Endothelial cell of umbilical vein (primary cell): ENCODE measurements at regions not wholly inside any gene's neighbourhood (a gene's known extent, or its start where the extent isn't known, plus 50 kb on each side); places are given as distances from the start of the nearest gene placed in this dataset.
A peak's percentile ranks its signal among the peaks of the same experiment; 100 is the strongest.

Experiments used
- BruUV-seq: library from RNA; stranded (reverse); fragments of 400-500 nt; replicated peaks from 2 replicates; lab custom pipeline; 2021; lab: Mats Ljungman, UMichigan
- CTCF ChIA-PET: fragments of 300-600, 350-600 bp; sonication (Branson Sonifier 250); formaldehyde crosslinking; loops from one replicate; lab custom pipeline; 2021; ENCODE audit warnings: antibody characterized with exemption, inconsistent platforms; lab: Charles Lee
- POLR2A ChIA-PET: fragments of 300-600, 350-600 bp; sonication (Branson Sonifier 250); formaldehyde crosslinking; loops from one replicate; lab custom pipeline; 2021; ENCODE audit warnings: antibody characterized with exemption, inconsistent platforms; lab: Charles Lee
- DNase-seq: peaks from one replicate; pipeline ENCODE4 v3.0.0-alpha.2; 2011; ENCODE audit warnings: low read depth, low spot score
- FAIRE-seq: peaks from 2 replicates; lab custom pipeline; 2011; peaks lifted over from hg19 to GRCh38; lab: Jason Lieb, UNC
- H2AFZ ChIP-seq: 2 replicates; pipeline ENCODE4 v1.6.0; 2012; ENCODE audit warnings: low read depth, low read length, control low read depth, inconsistent platforms
- H3K27ac ChIP-seq: 2 replicates; pipeline ENCODE4 v1.5.1; 2011; ENCODE audit warnings: low read depth, mild to moderate bottlenecking, control low read depth, low read length, moderate library complexity; ENCODE audit not compliant: insufficient read depth
- H3K27me3 ChIP-seq, 2 experiments: 2 replicates each; pipeline versions ENCODE4 v1.6.0 to v1.6.1; 2011; ENCODE audit warnings: low read length in 2 of 2, mixed read lengths in 1 of 2; ENCODE audit not compliant: control insufficient read depth in 2 of 2, insufficient read depth in 2 of 2
- H3K36me3 ChIP-seq, 2 experiments: 2 replicates in 1 of 2; 3 replicates in 1 of 2; pipeline ENCODE4 v1.5.1; 2011; ENCODE audit warnings: low read length in 2 of 2, mild to moderate bottlenecking in 1 of 2, moderate library complexity in 1 of 2; ENCODE audit not compliant: control insufficient read depth in 2 of 2, insufficient read depth in 2 of 2; ENCODE audit errors: extremely low read depth in 1 of 2
- H3K4me1 ChIP-seq: 3 replicates; pipeline ENCODE4 v1.5.1; 2011; ENCODE audit warnings: mild to moderate bottlenecking, low read length; ENCODE audit not compliant: control insufficient read depth, insufficient read depth; ENCODE audit errors: extremely low read depth
- H3K4me2 ChIP-seq: 2 replicates; pipeline ENCODE4 v1.6.1; 2011; ENCODE audit warnings: low read length, control low read depth, mixed read lengths; ENCODE audit not compliant: insufficient read depth
- H3K4me3 ChIP-seq, 3 experiments: fragments of 200-600 bp in 1 of 3; sonication (generic), shearing (Covaris generic) in 1 of 3; replicated peaks in 1 of 3; 2 replicates each; pipeline ENCODE4 v1.5.1; 2011 to 2016; ENCODE audit warnings: control low read depth in 3 of 3, low read length in 3 of 3, mild to moderate bottlenecking in 2 of 3, inconsistent platforms in 1 of 3, low read depth in 1 of 3, moderate library complexity in 1 of 3; ENCODE audit not compliant: insufficient read depth in 1 of 3
- H3K79me2 ChIP-seq: 2 replicates; pipeline ENCODE4 v1.6.0; 2012; ENCODE audit warnings: low read length, inconsistent platforms; ENCODE audit not compliant: control insufficient read depth, insufficient read depth
- H3K9ac ChIP-seq: replicated peaks from 2 replicates; pipeline ENCODE3; 2011; ENCODE audit warnings: low read length, control low read depth; ENCODE audit not compliant: insufficient read depth; ENCODE audit errors: extremely low read depth
- H3K9me1 ChIP-seq: replicated peaks from 3 replicates; pipeline ENCODE4 v1.6.0; 2011; ENCODE audit warnings: mild to moderate bottlenecking, low read length; ENCODE audit not compliant: control insufficient read depth, insufficient read depth; ENCODE audit errors: extremely low read depth
- H3K9me3 ChIP-seq: replicated peaks from 2 replicates; pipeline ENCODE4 v1.5.1; 2012; ENCODE audit warnings: low read length, inconsistent platforms; ENCODE audit not compliant: control insufficient read depth, insufficient read depth
- H4K20me1 ChIP-seq: replicated peaks from 2 replicates; pipeline ENCODE3; 2011; ENCODE audit warnings: mild to moderate bottlenecking, low read length; ENCODE audit not compliant: control insufficient read depth, insufficient read depth; ENCODE audit errors: extremely low read depth
- EZH2 ChIP-seq: IDR thresholded peaks from 2 replicates; pipeline ENCODE4 v1.6.1; 2012; ENCODE audit warnings: borderline replicate concordance, low read depth, mild to moderate bottlenecking, moderate library complexity, low read length, inconsistent platforms; ENCODE audit not compliant: severe bottlenecking
- FOS ChIP-seq: IDR thresholded peaks from 2 replicates; pipeline ENCODE4 v1.6.1; 2011; ENCODE audit warnings: mild to moderate bottlenecking, low read length, moderate library complexity, borderline replicate concordance; ENCODE audit not compliant: insufficient read depth
- GATA2 ChIP-seq: IDR thresholded peaks from 2 replicates; pipeline ENCODE4 v1.7.0; 2011; ENCODE audit warnings: low read depth, mild to moderate bottlenecking, moderate library complexity, mixed read lengths, low read length; ENCODE audit not compliant: insufficient read length, insufficient read depth
- JUN ChIP-seq: IDR thresholded peaks from 2 replicates; pipeline ENCODE4 v1.6.1; 2011; ENCODE audit warnings: borderline replicate concordance, low read depth; ENCODE audit not compliant: insufficient read length, insufficient read depth
- MAX ChIP-seq: IDR thresholded peaks from 2 replicates; pipeline ENCODE4 v1.6.1; 2011; ENCODE audit not compliant: insufficient read depth, insufficient read length
- MYC ChIP-seq: IDR thresholded peaks from one replicate; pipeline ENCODE4 v1.6.1; 2011; ENCODE audit warnings: mild to moderate bottlenecking, low read depth, low read length
- POLR2A ChIP-seq: IDR thresholded peaks from 2 replicates; pipeline ENCODE4 v1.6.1; 2012; ENCODE audit warnings: low read depth, mild to moderate bottlenecking, control low read depth, low read length
- POLR2AphosphoS5 ChIP-seq: IDR thresholded peaks from 2 replicates; pipeline ENCODE4 v1.6.1; 2012; ENCODE audit warnings: low read depth, mild to moderate bottlenecking, control low read depth, low read length, moderate library complexity; ENCODE audit not compliant: insufficient read depth
- dilution Hi-C: fragments of 300-500 bp; cut with MboI; formaldehyde crosslinking; loops from one replicate; pipeline ENCODE4 v1.15.0; 2019; ENCODE audit warnings: low sequenced_read_pairs; ENCODE audit not compliant: extremely low pct_ligation_motif_present
- intact Hi-C: fragments of 100-400 bp; cut with micrococcal nuclease; formaldehyde crosslinking; loops from one replicate; pipeline ENCODE4 v1.10.0; 2022
- TF ChIP-seq, protein P1 (sequence below), 2 donors: IDR thresholded peaks; 1 replicate in 1 of 2; 2 replicates in 1 of 2; pipeline ENCODE4 v1.5.1; 2011; ENCODE audit warnings: low read length in 2 of 2, mild to moderate bottlenecking in 2 of 2, moderate library complexity in 2 of 2, control low read depth in 1 of 2, inconsistent platforms in 1 of 2, low read depth in 1 of 2; ENCODE audit not compliant: insufficient read depth in 1 of 2; ENCODE audit errors: extremely low read depth in 1 of 2

DNA sequence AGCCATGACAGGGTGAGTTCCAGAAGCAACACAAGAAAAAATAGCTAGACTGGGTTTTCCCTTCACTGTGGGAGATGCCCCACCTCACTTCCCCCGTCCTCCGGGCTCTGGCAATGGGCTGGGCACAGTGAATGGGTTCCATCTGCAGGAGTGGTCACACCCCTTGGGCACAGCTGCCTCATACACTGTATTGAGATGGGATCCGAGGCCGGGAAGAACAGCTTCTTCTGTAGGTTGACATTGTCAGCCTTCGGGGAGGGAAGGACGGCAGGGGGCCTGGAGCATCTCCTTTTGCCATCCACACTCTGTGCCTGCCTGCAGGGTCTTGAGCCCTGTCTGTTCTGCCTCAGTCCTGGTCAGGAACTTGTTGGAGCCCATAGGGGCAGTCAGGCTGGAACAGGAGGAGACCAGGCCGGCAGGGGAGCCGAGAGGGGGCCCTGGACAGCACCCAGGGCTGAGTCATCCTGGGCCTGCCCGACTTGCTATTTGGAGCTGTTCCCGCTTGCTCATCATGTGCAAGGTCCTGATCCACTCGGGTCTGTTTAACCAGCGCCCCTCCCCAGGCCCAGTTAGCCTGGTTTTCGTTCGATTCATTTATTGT, 286.7 kb downstream of the SEC14L1 start:
- no peak overlapping the region for H3K27ac ChIP-seq
- intact Hi-C loops: no loop called here

DNA sequence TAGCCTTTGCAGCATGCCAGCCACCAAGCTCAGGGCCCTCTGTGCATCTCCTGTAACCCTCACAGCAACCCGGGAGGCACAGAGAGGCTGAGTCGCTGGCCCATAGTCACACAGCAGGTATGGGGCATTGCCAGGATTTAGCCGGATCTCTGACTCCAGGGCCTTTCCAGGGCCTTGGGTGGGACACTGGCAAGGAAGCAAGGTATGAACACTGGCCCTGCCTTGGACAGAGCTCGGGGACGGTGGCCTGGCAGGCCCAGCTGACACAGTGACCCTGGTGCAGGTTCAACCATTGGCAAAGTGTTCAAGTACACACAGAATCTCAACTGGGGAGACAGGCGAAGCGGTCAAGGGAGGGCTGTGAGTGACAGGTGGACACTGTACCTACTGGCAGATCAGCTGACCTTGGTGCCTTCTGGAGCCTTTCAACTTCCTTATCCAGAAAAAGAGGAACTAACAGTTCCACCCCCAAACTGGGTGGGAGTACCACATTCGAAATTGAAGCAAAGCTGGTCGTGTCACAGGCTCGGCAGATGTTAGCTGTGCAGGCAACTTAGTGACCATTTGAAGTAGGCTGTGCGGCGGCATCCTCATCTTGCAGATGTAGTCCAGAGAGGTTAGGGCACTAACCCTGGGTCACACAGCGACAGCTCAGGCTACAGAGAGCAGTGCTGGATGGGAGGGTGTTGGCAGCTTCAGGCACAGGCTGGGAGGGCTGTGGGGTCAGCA, 287.4 kb downstream of the SEC14L1 start:
- H3K9me1 ChIP-seq: no peaks in the 10 kb centered on the region
- H3K27ac ChIP-seq: no peak overlapping the region
- TF ChIP-seq JUN (no peak), MYC (no peak), FOS (no peak), MAX (no peak), EZH2 (no peak), POLR2AphosphoS5 (no peak), POLR2A (no peak), GATA2 (no peak)
- TF ChIP-seq, protein P1, sequence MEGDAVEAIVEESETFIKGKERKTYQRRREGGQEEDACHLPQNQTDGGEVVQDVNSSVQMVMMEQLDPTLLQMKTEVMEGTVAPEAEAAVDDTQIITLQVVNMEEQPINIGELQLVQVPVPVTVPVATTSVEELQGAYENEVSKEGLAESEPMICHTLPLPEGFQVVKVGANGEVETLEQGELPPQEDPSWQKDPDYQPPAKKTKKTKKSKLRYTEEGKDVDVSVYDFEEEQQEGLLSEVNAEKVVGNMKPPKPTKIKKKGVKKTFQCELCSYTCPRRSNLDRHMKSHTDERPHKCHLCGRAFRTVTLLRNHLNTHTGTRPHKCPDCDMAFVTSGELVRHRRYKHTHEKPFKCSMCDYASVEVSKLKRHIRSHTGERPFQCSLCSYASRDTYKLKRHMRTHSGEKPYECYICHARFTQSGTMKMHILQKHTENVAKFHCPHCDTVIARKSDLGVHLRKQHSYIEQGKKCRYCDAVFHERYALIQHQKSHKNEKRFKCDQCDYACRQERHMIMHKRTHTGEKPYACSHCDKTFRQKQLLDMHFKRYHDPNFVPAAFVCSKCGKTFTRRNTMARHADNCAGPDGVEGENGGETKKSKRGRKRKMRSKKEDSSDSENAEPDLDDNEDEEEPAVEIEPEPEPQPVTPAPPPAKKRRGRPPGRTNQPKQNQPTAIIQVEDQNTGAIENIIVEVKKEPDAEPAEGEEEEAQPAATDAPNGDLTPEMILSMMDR (IDR thresholded peaks at IDR 0.05; ENCODE audit: extremely low read depth in 1 of 2, insufficient read depth in 1 of 2, low read depth in 1 of 2, low read length in 2 of 2): no peak
- no peak overlapping the region for H3K4me3 ChIP-seq
- H3K27me3 ChIP-seq: no peaks in the 10 kb centered on the region
- CTCF ChIA-PET: interaction anchor here (0.7 to 9.9 kb wide), 9 partner anchors 23 to 97 kb away, joined by 3 to 128 read pairs (median 8); no protein-coding TSS in a partner anchor
- no TSS peak for BruUV-seq
- no peak for FAIRE-seq
- peaks cover 41% of the 10 kb centered on the region for H3K4me1 ChIP-seq
- no peak overlapping the region for H2AFZ ChIP-seq
- intact Hi-C loops: no loop called here
- H3K4me2 ChIP-seq: no peak overlapping the region
- DNase-seq: no peak
- H3K9ac ChIP-seq: no peak overlapping the region
- H3K36me3 ChIP-seq: no peaks in the 10 kb centered on the region
- H3K79me2 ChIP-seq: no peaks in the 10 kb centered on the region
- H3K9me3 ChIP-seq: no peaks in the 10 kb centered on the region
- dilution Hi-C loops: no loop called here
- POLR2A ChIA-PET: interaction anchor here (2.2 kb wide), 1 partner anchor 23 kb away, joined by 8 read pairs; no protein-coding TSS in a partner anchor
- no peaks in the 10 kb centered on the region for H4K20me1 ChIP-seq

More for the DNA sequence above, 286.7 kb downstream of the SEC14L1 start:
- BruUV-seq: no TSS peak
- no peaks in the 10 kb centered on the region for H3K9me3 ChIP-seq
- DNase-seq: no peak
- no peaks in the 10 kb centered on the region for H3K36me3 ChIP-seq
- peaks cover 42% of the 10 kb centered on the region for H3K4me1 ChIP-seq
- no peaks in the 10 kb centered on the region for H3K9me1 ChIP-seq
- POLR2A ChIA-PET: interaction anchor here (1.0 kb wide), 1 partner anchor 53 kb away, joined by 4 read pairs; no protein-coding TSS in a partner anchor
- H3K27me3 ChIP-seq: no peaks in the 10 kb centered on the region
- no peaks in the 10 kb centered on the region for H3K79me2 ChIP-seq
- no peak overlapping the region for H2AFZ ChIP-seq
- H3K9ac ChIP-seq: no peak overlapping the region
- no peaks in the 10 kb centered on the region for H4K20me1 ChIP-seq
- no peak overlapping the region for H3K4me2 ChIP-seq
- TF ChIP-seq FOS (peak; percentile 31), MYC (no peak)
- dilution Hi-C loops: no loop called here
- CTCF ChIA-PET: interaction anchor here (0.7 to 9.9 kb wide), 9 partner anchors 18 to 96 kb away, joined by 3 to 128 read pairs (median 4); no protein-coding TSS in a partner anchor
- FAIRE-seq: peak; percentile 4
- no peak overlapping the region for H3K4me3 ChIP-seq
